NCI-H1930 (cell line): ENCODE measurements at regions not wholly inside any gene's neighbourhood (a gene's known extent, or its start where the extent isn't known, plus 50 kb on each side); places are given as distances from the start of the nearest gene placed in this dataset.
"Not testable (repeated sequence)": the region's sequence is repeated elsewhere in the genome, so short reads cannot be mapped to it uniquely, and the experiment has no call there.

ENCODE experiments used
- DNase-seq, 2 experiments: peaks; one replicate each; lab custom pipeline; 2025; lab: John Stamatoyannopoulos, UW

DNA sequence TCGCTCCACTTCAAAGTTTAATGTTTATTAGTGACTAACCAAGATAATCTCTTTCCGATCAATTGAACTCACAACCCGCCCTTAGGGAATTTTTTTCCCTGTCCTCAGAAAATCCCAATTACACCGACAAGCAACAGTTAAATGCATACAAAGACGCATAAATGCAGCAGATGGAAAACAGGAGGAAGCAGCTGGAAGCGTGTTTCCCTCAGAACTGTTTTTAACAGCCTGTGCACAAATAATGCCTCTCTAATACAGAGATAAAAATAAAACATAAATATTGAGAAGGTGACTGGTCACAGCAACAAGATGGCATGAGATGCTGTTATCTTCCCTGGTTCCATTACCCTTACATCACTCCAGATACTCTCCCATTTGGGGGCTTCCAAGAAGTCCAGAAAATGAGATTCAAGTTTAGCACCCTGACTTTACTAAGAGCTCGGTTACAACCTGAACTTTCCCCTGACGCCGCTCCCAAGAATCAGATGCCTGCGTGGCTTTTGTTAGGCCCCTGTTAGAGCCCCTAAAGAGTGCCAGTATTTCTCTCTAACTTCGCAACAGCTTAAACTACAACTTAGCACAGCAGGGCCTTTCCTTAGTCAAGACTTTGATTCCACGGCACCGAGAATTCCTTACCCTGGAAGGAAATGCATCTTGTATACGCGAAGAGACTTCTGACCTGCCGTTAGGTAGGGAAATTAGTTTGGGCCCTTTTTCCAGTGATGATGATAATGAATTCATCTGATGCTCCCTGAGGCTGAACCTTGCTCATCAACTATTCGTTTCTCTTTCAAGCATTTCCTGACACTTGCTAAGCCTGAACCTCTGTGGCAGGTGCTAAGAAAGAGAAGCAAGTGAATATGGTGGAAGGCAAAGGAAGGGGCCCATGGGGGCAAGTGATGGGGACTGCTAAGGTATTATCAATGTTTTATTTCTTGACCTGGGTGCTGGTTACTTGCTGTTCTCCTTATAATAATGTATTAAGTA lies 137.7 kb upstream of the SMYD2 start:
- no peak for DNase-seq

DNA sequence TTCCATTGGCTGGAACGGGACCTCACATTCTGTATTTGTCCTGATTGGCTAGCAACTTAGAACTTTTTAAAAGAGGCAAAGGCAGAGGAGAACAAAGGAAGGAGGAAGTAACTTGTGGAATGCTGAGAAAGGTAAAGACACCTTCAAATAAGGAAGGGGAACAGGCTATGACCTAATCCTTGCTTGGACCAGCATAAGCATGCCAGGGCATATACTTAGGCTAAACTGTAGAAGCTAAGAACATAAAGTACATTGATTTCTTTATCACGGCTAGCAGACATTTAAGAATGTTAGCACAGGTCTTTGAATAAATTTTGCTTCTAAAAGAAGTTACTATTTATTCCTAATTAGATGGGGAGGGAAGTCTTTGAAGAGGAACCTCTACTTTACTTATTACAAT lies 136.4 kb upstream of the SMYD2 start:
- DNase-seq, result not testable (repeated sequence)

DNA sequence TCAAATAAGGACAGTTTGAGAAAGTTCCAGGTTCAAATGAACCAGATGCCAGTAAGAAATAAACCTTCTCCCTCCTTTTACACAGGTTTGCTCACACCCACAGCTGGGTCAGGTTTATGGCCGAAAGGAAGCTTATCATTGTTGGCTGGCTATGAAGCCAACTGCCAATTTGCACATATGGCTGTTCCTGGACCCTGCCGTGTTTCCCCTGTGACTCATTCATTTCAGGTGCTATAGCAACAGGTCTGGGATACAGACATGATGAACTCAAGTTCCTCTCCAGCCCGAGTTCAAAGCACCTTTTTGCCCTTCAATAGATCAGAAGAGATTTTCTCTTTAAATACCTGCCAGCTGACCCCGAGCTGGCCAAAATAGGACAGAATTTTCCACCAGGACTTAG lies 134.4 kb upstream of the SMYD2 start:
- DNase-seq, result no peak

DNA sequence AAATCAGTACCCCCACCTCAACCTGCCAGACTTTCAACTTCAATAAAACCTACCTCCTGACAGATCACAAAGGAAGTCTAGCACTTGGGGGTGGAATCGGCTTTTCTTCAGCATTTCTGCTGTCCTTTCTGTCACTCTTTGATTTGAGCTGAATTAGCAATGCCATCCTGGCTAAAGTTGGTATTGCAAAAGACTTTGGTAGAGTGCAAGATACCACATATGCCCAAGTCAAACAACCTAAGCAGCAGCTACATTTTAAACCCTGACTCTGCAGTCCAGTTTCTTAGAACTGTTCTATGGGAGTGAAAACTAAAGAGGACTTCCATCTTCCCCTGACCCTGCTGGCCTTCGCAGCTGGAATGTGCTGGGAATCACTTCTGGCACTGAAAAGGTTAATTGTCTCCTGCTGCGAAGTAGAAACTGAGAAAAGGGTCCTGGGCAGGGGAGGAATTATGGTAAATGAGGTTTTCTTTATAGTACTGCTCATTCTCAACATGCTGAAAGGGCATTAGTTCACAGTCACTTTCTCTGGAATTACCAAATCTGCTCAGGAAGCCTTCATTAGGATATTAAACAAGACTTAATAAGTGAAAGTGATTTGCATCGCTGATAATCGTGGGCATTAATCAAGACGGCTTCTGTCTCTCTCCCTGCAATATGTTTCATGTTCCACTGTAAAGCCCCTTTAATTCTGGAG lies 126.2 kb upstream of the SMYD2 start:
- DNase-seq, result no peak

DNA sequence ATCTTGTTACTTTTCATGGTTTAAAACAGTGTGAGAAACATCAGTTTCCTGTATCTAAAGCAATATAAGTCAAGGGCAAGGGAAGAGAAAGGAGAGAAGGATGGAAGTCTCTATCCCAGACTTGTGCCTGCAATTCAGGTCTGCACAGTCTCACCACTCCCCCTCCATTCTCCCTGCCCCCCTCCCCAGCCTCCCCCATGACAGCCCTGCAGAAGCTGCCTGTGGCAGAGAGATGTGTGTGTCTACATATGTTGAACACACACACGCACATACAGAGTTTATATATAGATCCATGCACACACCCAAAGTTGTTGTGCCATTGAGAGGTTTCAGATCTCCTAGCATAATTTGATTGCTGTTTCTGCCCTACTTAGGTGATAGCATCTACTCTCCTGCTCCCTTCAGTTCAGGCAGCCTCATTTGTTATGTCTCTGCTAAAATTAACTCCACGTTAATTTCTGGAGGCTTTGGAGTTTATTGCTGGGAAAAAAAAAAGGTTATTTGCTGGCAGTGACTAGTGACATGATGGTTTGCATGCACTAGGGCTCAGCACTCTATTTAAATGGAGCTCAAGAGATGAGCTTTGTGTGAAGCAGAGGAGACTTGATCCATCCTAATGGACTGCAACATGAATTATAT lies 124.9 kb upstream of the SMYD2 start:
- no peak for DNase-seq

DNA sequence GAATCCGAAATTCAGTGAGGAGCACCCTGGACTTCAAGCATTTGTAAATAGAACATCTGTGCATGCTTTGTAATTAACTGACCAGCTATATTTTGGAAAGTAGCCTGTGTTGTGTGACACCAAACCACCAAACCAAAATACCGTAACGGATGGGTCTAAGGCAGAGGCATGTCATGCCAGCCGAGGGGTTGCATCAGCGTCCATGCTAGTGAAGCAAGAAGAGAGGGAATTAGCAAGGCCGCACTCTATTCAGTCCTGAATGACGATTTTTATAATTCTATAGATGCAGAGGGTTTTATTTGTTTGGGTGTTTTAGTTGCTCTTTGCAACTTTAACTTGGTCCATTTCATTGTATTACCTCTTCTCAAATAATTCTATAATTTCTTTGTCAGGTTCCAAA lies 116.8 kb upstream of the SMYD2 start:
- DNase-seq, result no peak

DNA sequence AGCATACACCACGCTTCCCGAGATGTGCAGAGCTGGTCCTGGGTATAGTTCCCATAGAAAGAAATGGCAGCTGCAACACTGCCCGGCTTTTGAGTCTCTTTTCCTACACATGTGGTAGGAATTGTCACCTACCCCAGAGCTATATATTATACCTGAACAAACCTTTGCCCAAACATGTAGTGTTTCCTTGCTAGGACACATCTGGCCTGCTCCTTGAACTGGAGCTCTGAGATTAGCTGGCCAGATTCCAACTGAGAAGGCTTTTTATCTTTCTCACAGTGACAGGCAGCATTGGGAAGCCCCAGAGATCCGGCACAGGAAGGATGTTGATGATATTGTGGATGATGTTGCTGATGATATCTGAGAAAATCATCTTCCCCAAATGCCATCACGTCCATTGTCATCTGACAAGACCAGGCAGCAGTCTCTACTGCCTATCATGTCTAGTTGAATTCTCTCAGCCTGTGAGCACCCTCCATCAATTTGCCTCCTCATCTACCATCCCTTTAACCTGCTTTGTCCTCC lies 115.0 kb upstream of the SMYD2 start:
- DNase-seq, result no peak

DNA sequence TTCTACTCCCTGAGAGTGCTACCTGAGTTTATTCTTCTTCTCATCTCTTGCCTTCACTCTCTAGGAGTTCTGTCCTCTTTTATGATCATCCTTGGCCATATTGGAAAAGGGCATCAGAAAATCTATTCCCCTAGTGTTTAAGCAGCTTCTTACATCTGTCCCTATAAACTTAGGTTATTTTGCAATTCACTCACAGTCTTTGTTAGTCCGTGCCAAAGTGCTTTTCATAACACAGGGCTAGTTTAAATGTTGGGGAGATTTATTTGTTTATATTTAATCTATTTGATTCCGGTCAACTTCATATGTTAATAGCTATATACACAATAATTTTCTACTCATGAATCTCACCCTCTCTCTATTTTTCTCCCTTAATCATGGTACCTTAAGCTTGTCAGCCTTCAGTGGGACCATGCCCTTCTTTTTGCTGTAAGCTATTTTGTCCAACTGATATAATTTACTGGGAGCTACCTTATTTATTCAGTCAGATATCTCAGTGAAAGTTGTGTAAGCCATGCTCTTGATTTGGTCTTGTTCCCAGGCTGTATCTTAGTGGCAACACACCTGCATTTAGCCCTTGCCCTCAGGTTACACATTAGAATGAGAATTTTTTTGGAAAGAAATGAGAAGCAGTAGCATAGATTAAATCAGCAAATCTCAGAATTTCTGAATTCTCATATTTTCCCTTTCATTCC lies 106.3 kb upstream of the SMYD2 start:
- DNase-seq, result no peak

DNA sequence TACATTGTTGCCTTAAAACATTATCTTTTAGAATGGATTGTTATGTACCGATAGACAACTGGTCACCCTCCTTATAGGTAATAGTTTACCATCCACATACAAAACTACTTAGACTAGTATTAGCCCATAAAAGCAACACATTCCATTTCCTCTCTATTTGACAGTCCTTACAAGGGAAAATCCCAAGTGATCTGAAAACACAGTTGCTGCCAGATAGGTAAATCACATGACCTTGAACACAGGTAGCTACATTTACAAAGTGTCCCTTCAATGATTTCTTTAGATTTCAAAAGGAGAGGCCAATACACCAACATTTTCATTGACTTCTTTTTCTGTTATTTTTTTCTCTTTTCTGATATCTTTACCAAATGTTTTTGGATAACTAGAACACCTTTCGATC lies 102.9 kb upstream of the SMYD2 start:
- no peak for DNase-seq

DNA sequence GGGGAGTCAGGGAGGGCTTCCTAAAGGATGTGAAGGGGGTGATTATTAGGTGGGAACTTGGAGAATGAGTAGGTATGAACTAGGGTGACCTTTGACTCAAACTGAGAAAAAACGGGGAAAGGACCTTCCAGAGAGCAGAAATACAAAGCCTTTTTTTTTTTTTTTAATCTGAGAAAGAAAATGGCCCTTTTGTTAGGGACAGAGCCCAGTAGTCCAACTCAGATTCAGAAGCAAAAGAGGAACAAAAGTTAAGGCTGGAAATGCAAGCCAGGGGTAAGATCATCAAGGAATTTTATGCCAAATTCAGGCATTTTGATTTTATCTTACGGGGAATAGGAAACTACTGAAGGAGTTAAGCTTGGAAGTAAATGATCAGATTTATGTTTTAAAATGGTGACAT lies 96.0 kb upstream of the SMYD2 start:
- no peak for DNase-seq

DNA sequence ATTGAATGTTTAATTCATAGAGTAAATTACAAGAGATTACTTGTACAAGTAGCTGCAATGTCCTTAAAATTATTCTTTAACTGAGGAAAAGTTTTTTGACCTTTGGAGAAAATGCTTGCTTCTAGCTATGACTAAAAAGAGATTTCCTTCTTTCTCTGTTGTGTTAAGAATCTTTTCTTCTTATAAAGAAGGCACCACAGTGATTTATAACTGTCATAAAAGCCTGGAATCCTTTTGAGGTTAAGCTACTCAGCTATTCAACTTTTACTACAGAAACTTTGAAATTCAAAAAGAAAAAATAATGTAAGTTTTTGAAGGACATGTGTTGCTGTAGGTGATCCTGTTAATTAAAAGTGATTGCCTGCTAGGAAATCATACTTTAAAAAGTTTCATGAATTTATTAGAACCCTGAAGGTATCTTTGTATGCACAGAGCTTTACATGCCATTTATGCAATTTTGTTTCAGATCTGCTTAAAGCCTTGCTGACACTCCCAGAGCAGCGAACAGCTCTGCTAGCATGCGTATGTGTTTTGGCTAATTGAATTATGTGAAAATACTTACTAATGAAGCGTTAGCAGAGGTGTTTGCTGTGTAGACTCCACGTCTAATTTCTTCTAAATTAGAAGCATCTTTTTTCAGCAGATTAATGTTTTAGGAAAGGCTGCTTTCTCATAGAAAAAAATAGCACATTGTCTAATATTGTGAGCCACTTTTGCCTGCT lies 94.7 kb upstream of the SMYD2 start:
- no peak for DNase-seq

DNA sequence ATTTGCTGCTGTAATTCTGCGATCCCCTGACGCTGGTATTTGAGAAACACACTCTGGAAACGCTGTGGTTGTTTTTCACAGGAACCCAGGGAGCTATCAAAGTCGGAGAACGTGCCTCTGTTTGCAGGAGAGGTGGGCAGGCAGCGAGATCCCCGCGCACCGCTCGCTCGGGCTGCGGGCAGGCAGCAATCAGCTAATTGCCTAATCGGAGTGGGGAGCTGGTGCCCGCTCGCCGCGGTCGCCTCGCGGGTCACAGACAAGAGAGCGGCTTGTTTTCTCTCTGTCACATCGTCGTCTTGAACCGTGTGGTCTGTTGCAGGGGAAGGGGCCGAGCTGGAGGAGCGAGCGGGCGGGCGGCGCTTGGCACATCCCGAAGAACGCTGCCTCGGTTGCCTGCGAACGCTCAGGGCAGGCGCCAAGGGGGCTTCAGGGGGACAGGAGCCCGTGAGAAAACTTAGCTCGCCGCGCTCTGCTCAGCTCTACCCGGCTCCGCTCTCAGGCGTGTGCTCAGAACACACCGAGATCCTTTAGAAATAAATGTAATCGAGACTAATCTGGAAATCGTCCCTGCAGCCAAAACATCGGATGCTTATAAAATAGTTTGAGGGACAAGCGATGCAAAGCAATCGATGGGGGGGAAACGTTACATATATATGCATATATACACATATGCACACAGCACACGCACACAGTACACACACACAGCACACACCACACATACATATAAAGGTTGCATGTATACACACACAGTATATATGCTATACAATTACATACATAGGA lies 93.6 kb upstream of the SMYD2 start:
- no peak for DNase-seq

DNA sequence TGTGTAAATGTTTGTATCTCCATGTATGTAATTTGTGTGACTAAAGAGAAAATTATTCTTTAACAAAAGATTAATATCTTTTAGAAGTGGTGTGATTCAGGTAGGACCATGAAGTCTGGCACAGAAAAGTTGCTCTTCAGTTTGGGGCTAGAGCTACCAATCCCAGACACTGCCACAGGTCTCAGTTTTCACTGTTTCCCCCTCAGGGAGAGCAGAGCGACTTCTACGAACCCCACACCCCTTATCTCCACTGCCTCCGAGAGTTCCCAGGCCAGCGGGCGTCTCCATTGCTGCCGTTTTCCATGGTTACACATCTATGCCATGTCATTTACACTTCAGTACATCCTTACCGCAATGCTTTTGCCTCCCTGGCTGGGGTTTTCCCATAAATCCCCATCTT lies 93.0 kb upstream of the SMYD2 start:
- no peak for DNase-seq

DNA sequence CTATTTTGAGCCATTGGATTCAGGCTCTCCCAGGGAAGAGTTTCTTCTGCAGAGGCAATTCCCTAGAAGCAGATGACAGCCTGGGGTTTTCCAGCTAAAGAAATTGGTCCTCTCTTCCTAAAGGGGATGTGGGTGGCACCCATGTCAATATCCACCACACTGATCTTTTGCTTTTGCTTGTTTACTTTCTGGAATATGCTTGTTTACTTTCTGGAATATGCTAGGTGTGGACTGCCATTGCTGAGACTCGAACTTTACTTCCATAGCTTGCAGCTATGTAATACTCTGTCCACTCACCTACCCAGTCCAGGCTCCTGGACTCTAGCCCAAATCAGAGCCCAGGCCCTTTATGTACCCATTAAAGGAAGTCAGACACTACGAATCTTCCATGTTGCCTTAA lies 92.1 kb upstream of the SMYD2 start:
- no peak for DNase-seq

DNA sequence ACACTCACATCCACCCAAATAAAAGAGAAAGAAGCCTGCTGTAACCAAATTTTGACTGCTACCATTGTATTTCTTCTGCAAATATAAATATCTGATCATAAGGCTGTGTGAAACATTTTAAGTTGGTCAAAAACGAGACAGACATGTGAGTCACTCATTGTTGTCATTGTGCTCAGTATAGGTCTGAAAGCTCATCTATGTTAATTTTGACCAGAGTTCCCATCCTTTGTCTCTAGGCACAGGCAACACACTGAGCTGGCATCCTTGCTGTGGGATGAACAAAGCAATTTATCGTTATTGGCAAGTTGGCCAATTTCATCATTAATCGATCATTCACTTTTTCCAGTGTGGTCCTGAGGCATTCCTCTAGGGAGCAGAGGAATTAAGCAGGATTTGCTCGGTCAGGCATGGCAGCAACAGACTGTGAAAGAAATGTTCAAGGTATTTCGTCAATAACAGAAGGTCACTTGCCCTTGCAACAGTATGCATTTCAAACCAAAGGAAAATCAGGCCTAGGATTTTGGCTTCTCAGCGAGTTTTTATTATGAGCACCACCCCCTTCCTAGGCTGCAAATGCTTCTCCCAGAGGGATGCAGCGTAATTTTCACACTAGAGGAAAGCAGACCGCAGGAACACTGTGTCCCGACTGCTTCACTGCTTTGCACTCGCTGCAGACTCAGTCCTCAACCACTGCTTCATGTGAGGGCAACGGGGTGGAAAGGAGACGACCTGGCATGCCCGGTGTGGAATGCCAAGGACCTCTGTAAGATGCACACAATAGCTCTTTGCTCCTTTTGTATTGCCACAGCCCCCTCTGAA lies 87.9 kb upstream of the SMYD2 start:
- DNase-seq, result no peak

DNA sequence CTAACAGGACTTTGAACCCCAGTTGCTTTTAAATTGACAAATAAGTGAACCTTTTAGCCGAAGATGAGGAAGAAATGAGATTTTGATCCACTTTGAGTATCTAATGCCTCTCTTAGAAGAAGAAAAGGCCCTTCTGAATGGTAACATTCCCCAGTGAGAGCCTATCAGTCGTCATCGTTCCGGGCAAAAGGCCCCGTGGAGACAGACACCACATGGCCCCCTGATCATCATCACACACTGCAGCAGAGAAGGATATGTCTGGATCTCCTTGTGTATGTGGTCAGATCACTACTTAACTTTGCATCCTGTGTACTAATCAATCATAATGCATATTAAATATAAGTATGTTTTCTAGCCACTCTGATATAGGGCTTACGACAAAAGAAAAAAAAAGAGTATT lies 87.3 kb upstream of the SMYD2 start:
- no peak for DNase-seq

DNA sequence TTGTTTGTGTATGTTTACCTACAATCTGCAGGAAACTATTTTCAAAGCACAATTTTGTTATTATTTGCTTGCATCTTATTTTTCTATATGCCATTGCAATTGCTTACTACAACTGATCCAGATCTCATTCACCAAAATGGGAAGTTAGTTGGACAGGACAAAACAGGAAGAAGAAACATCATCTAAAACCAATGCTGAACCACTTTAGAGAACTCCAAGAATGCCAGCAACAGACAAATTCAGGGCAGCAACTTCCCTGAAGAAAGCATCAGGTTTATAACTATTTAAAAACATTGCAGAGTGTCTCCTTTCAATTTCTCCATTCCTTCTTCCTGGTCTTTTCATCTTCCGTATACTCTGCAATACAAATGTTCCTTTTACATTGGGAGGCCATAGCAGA lies 82.4 kb upstream of the SMYD2 start:
- DNase-seq, result no peak

DNA sequence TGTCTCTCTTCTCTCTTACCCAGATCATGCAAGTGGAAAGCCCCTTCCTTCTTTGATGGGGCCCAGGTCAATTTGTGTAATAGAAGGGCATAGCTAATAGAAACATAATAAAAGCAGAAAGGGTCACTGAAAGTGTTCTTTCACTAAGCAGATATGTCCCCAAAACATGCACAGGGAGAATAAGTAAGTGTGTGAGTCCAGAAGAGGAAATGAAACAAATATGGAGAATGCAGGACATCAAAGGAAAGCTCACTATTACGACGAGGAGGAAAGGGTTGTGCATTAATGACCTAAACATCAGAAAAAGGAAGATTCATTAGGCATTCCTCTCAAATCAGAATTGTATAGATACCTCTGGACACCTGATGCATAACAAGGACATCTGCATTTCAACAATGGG lies 81.4 kb upstream of the SMYD2 start:
- no peak for DNase-seq

DNA sequence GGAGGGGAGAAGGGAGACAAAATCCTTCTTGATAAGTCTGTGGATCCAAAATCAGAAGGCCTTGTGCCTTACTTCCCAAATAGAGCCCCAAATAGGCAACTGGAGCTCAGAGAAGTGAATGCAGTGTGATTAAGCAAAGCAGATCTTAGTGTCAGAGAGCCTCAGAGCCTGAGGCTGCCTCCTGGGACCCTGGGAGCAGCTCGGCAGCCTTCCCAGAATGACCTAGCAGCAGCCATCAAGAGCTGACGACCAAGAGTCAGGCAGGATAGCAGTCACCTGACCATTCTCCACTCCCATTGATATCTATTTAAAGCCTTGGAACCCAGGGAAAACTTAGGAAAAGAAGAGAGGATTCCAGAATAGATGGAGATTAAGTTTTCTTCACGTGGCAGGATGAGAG lies 78.0 kb upstream of the SMYD2 start:
- DNase-seq, result no peak

DNA sequence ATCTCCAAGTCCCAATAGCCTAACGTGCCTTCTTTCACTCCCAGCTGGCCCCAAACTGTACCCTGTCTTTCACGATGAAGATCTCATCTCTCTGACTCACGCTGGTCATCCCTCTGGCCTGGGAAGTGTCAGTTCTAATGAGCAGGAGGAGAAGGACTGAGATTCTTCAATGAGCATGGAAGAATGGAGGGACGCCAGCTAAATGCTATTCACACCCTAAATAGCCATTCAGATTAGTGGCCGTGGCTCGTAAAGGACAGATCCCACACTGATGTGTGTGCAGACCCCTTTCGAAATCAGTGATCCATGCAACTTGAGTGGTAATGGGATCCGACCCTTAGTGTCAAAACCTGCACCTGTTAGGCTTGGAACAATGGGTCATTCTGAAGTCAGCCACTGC lies 75.9 kb upstream of the SMYD2 start:
- peak in 1 of 2 experiments; percentile 10 for DNase-seq
